GM12864 (cell line): ENCODE measurements at regions not wholly inside any gene's neighbourhood (a gene's known extent, or its start where the extent isn't known, plus 50 kb on each side); places are given as distances from the start of the nearest gene placed in this dataset.
A peak's percentile ranks its signal among the peaks of the same experiment; 100 is the strongest.

Experiments
- DNase-seq: peaks from one replicate; pipeline ENCODE4 v3.0.0-alpha.2; 2011; ENCODE audit warnings: low read depth
- H3K4me3 ChIP-seq: 2 replicates; pipeline ENCODE4 v1.5.1; 2011; ENCODE audit warnings: mild to moderate bottlenecking, low read depth, low read length, control low read depth
- CTCF ChIP-seq: IDR thresholded peaks from 2 replicates; pipeline ENCODE4 v1.5.1; 2011; ENCODE audit warnings: low read depth, mild to moderate bottlenecking, moderate library complexity, low read length, control low read depth, inconsistent platforms; ENCODE audit errors: missing control alignments

DNA sequence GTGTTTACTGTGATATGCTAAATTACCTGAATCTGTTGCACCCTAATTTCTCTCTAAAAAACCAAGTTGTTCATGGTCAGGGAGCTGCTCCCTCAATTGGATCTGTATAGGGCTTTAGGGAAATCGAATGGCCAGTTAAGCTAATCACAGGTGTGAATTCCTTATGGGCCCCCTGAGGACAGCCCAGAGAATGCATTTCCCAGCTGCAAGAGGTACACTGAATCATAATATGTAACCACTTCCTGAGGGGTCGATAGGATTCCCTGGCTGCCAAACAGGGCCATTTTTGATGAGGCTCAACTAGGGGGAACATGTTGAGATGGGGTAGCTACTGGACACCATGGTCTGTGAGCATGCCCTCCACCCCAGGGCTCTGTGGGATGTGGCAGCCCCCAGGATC is 478.6 kb downstream of the CCDC171 start:
- TF ChIP-seq CTCF, result no peak
- H3K4me3 ChIP-seq, result no peak overlapping the region
- DNase-seq, result no peak

DNA sequence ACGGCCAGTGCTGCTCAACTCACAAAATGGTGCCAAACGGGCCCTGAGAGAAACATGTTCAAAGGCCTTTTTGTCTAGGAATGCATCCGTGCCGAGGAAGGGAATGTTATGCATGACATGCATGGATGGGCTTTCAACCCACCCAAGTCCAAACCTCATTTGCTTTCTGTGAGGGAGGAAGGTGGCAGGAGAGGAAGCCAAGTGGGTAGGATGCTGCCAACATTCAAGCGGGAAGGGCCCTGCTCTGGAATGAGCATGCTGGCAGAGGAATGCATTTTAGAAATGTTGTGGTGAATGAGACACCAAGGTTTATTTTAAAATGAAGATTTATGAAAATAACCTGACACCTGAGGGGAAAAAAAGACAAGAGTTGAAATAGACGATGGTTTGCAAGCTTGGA is 479.1 kb downstream of the CCDC171 start:
- no peak for DNase-seq
- H3K4me3 ChIP-seq, result no peak overlapping the region
- no peak for TF ChIP-seq CTCF

DNA sequence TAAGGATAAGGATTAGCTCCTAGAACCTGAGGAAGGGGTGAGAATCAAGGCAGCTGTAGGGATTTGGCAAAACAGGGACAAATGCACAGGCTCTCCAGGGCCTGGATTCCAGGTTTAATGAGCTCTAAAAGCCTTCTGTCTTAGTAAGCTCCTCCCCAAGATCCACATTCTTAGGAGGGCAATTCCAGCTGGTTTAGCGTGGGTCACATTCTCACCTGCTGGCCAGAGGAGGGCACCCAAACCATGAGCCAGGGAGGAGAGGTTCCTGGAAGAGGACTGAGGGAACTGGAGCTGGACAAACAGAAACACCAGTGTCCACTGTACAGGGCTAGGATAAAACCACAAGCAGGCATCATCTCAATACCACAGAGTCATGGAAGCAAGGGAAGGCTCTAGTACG is 480.0 kb downstream of the CCDC171 start:
- DNase-seq, result no peak
- H3K4me3 ChIP-seq, result no peak overlapping the region
- TF ChIP-seq CTCF, result no peak

- H3K4me3 ChIP-seq, result no peak overlapping the region
- TF ChIP-seq CTCF, result no peak
- no peak for DNase-seq
These were observed 480.4 kb downstream of the CCDC171 start for GRCh38 chr9:16033253-16033652.

- no peak for TF ChIP-seq CTCF
- H3K4me3 ChIP-seq, result no peak overlapping the region
- DNase-seq, result no peak
These were observed 481.3 kb downstream of the CCDC171 start for GRCh38 chr9:16033921-16034691.

DNA sequence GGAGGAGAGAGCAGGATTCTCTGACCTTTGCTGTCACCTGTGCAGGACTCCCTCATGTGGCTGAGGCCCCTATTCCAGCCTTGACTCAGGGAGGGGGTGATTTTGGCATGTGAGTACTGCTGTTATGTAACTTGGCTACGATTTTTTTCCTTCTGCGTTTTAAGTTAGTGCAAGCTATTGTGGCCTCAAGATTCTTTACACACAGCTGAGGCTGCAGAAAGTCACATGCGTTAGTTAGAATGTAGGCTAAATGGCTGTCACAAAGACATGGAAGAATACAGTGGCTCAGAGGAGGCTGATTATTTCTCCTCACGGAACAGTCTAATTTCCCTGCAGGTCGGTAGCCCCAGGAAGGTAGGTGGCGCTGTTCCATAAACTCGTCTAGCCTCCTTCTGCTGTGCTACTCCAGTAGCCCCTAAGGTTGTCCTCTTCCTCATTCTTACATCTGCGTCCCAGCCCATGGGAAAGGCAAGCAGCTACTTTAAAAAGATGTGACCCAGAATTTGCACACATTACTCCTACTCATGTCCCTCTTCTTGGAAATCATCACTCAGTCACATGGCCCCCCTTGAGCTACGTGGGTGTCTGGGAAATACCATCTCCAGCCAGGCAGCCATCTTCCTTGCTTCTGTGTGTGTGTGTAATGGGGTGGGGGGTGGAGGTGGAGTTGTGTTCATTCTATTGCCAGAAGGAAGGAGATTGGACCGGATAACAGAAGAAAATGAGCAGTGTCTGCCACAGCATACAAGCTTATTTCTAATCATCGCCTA is 486.6 kb downstream of the CCDC171 start:
- DNase-seq, result peak; percentile 10
- no peak overlapping the region for H3K4me3 ChIP-seq
- peak; percentile 65 for TF ChIP-seq CTCF
